Stomach (tissue), 8 donors: ENCODE measurements at regions not wholly inside any gene's neighbourhood (a gene's known extent, or its start where the extent isn't known, plus 50 kb on each side); places are given as distances from the start of the nearest gene placed in this dataset.

Source experiments
- DNase-seq, 2 donors: peaks; one replicate each; pipeline versions ENCODE4 v3.0.0 to v3.0.0-alpha.2; 2013 to 2019
- H3K27ac ChIP-seq, 5 donors: fragments of 200-600 bp in 4 of 5; sonication (generic) in 4 of 5; one replicate each; pipeline ENCODE4 v1.5.1; 2013 to 2019; ENCODE audit warnings: mild to moderate bottlenecking in 1 of 5, moderate library complexity in 1 of 5
- H3K27me3 ChIP-seq, 3 donors: fragments of 200-600 bp; sonication (generic); one replicate each; pipeline ENCODE4 v1.5.1; 2017 to 2019; ENCODE audit warnings: mixed run types in 1 of 3
- H3K36me3 ChIP-seq, 4 donors: fragments of 200-600 bp; sonication (generic); 1 replicate in 3 of 4; 2 replicates in 1 of 4; pipeline ENCODE4 v1.5.1; 2016 to 2019
- H3K4me1 ChIP-seq, 4 donors: fragments of 200-600 bp; sonication (generic); one replicate each; pipeline ENCODE4 v1.5.1; 2016 to 2019
- H3K4me3 ChIP-seq, 4 donors: fragments of 200-600 bp; sonication (generic) in 3 of 4; one replicate each; pipeline ENCODE4 v1.5.1; 2016 to 2019; ENCODE audit warnings: mild to moderate bottlenecking in 1 of 4
- H3K9me3 ChIP-seq, 4 donors: fragments of 200-600 bp; sonication (generic); one replicate each; pipeline ENCODE4 v1.5.1; 2016 to 2019
- CTCF ChIP-seq, 7 experiments: fragments of 450-650 bp in 4 of 7; fragments of 200-600 bp in 3 of 7; sonication (generic) in 3 of 7; IDR thresholded peaks; one replicate each; pipeline ENCODE4 v1.5.1; 2016 to 2019; ENCODE audit warnings: antibody characterized with exemption in 7 of 7, control low read depth in 2 of 7, mild to moderate bottlenecking in 1 of 7
- EP300 ChIP-seq: sonication (generic); formaldehyde crosslinking; IDR thresholded peaks from one replicate; pipeline ENCODE4 v1.6.1; 2017; ENCODE audit warnings: antibody characterized with exemption
- POLR2A ChIP-seq, 4 donors: fragments of 450-650 bp; IDR thresholded peaks; one replicate each; pipeline ENCODE4 v1.6.1; 2016; ENCODE audit warnings: antibody characterized with exemption in 4 of 4, control low read depth in 2 of 4, mild to moderate bottlenecking in 1 of 4, moderate library complexity in 1 of 4
- POLR2AphosphoS5 ChIP-seq, 3 donors: sonication (generic); formaldehyde crosslinking; IDR thresholded peaks; one replicate each; pipeline ENCODE4 v1.6.1; 2016; ENCODE audit warnings: antibody characterized with exemption in 3 of 3
- WGBS, 5 donors: extraction: QIAGEN DNeasy Blood & Tissue Kit in 3 of 5; methylation state at CpG; one replicate each; pipeline versions ENCODE4 v1.1.5 to v1.1.7; 2013 to 2018; 5-methylcytosine and 5-hydroxymethylcytosine counted together
- intact Hi-C: fragments of 100-400 bp; cut with DNase I; formaldehyde crosslinking; loops from one replicate; pipeline ENCODE4 v1.15.1; 2023; ENCODE audit warnings: low total_unique reads
- donor health status: healthy with polysubstance abuse.
- donor health status: Bipolar disorder and iron deficiency.
- donor health status: healthy.

- H3K4me1 ChIP-seq: peaks cover 8 to 30% (median 20%) of the 10 kb centered on the region in 4 donors
- no peaks in the 10 kb centered on the region for H3K36me3 ChIP-seq
- TF ChIP-seq EP300: no peak
- no peak for TF ChIP-seq POLR2AphosphoS5 (IDR thresholded peaks at IDR 0.05)
- TF ChIP-seq POLR2A (IDR thresholded peaks at IDR 0.05): no peak
- TF ChIP-seq CTCF (IDR thresholded peaks at IDR 0.05): no peak
- no peak overlapping the region for H3K4me3 ChIP-seq
- 68 to 79% (median 72%) methylated on average over 4 of the region's 4 CpGs for WGBS, 5 donors
- H3K9me3 ChIP-seq: no peaks in the 10 kb centered on the region
- peak overlapping the region in 2 of 5 donors; percentile 51 to 52 for H3K27ac ChIP-seq
- DNase-seq: peak in 1 of 2 donors; percentile 50
- no peaks in the 10 kb centered on the region for H3K27me3 ChIP-seq
- intact Hi-C loops: no loop called here
Measured at GRCh38 chr3:187999821-188000220, 154.1 kb upstream of the LPP start.

GRCh38 chr3:188000361-188000861 is 153.5 kb upstream of the LPP start:
- peak overlapping the region in 4 of 5 donors; percentile 3 to 52 (median 48) for H3K27ac ChIP-seq
- no peak overlapping the region for H3K4me3 ChIP-seq
- 31 to 45% (median 38%) methylated on average over 6 of the region's 6 CpGs for WGBS, 5 donors
- H3K9me3 ChIP-seq: no peaks in the 10 kb centered on the region
- H3K27me3 ChIP-seq: no peaks in the 10 kb centered on the region
- TF ChIP-seq CTCF (IDR thresholded peaks at IDR 0.05) (no peak), EP300 (no peak), POLR2AphosphoS5 (IDR thresholded peaks at IDR 0.05) (no peak), POLR2A (IDR thresholded peaks at IDR 0.05) (no peak)
- DNase-seq: peak; percentile 44 to 63
- intact Hi-C loops: no loop called here
- no peaks in the 10 kb centered on the region for H3K36me3 ChIP-seq
- H3K4me1 ChIP-seq: peaks cover 8 to 30% (median 20%) of the 10 kb centered on the region in 4 donors

- WGBS, 5 donors: 49 to 60% (median 55%) methylated on average over 3 of the region's 3 CpGs
- Histone ChIP-seq H3K9me3 (no peaks in the 10 kb centered on the region), H3K27ac (peak overlapping the region in 1 of 5 donors; percentile 51), H3K36me3 (no peaks in the 10 kb centered on the region), H3K4me3 (no peak overlapping the region), H3K4me1 (peaks cover 8 to 30% (median 20%) of the 10 kb centered on the region in 4 donors), H3K27me3 (no peaks in the 10 kb centered on the region)
- no peak for DNase-seq
- TF ChIP-seq CTCF (IDR thresholded peaks at IDR 0.05) (no peak), EP300 (no peak), POLR2AphosphoS5 (IDR thresholded peaks at IDR 0.05) (no peak), POLR2A (IDR thresholded peaks at IDR 0.05) (no peak)
- intact Hi-C loops: no loop called here
Measured at GRCh38 chr3:188001093-188001492, 152.9 kb upstream of the LPP start.

GRCh38 chr3:188001926-188002325 is 152.0 kb upstream of the LPP start:
- Histone ChIP-seq H3K27me3 (no peaks in the 10 kb centered on the region), H3K9me3 (no peaks in the 10 kb centered on the region), H3K4me3 (no peak overlapping the region), H3K27ac (no peak overlapping the region), H3K36me3 (no peaks in the 10 kb centered on the region), H3K4me1 (peaks cover 8 to 30% (median 20%) of the 10 kb centered on the region in 4 donors)
- no peak for DNase-seq
- intact Hi-C loops: no loop called here
- TF ChIP-seq EP300 (no peak), CTCF (IDR thresholded peaks at IDR 0.05) (no peak), POLR2A (IDR thresholded peaks at IDR 0.05) (no peak), POLR2AphosphoS5 (IDR thresholded peaks at IDR 0.05) (no peak)
